Activated CD4-positive, alpha-beta T cell treated with anti-CD3 and anti-CD28 coated beads for 36 hours (primary cell): ENCODE measurements at regions not wholly inside any gene's neighbourhood (a gene's known extent, or its start where the extent isn't known, plus 50 kb on each side); places are given as distances from the start of the nearest gene placed in this dataset.
A peak's percentile ranks its signal among the peaks of the same experiment; 100 is the strongest.

Experiments
- ATAC-seq: fragments of 200-7000 bp; cut with Tn5 transposase; one replicate; pipeline ENCODE4 v1.10.0; 2021; ENCODE audit warnings: mild to moderate bottlenecking, moderate library complexity
- CTCF ChIA-PET: fragments of 350-600 bp; sonication (Branson Sonifier 250); formaldehyde crosslinking; loops from one replicate; lab custom pipeline; 2021; ENCODE audit warnings: antibody characterized with exemption; lab: Charles Lee
- POLR2A ChIA-PET: fragments of 350-600 bp; sonication (Branson Sonifier 250); formaldehyde crosslinking; loops from one replicate; lab custom pipeline; 2021; ENCODE audit warnings: antibody characterized with exemption, inconsistent platforms; lab: Charles Lee
- DNase-seq: peaks from one replicate; pipeline ENCODE4 v3.0.0-alpha.2; 2020
- H3K27ac Mint-ChIP-seq: one replicate; pipeline ENCODE4 v1.8.0; 2021; ENCODE audit warnings: mixed read lengths
- H3K27me3 Mint-ChIP-seq: one replicate; pipeline ENCODE4 v1.8.0; 2021; ENCODE audit warnings: mixed read lengths
- H3K36me3 Mint-ChIP-seq: one replicate; pipeline ENCODE4 v1.8.0; 2021; ENCODE audit warnings: low read depth, mixed read lengths
- H3K4me1 Mint-ChIP-seq: one replicate; pipeline ENCODE4 v1.8.0; 2021; ENCODE audit warnings: mixed read lengths
- H3K4me3 Mint-ChIP-seq: one replicate; pipeline ENCODE4 v1.8.0; 2021; ENCODE audit warnings: mild to moderate bottlenecking, moderate library complexity, mixed read lengths
- H3K9me3 Mint-ChIP-seq: one replicate; pipeline ENCODE4 v1.8.0; 2021; ENCODE audit warnings: low read depth, mixed read lengths
- intact Hi-C, 2 experiments: fragments of 100-400 bp; cut with DNase I in 1 of 2; cut with micrococcal nuclease in 1 of 2; formaldehyde crosslinking; loops; one replicate each; pipeline versions ENCODE4 v1.14.2 to v1.15.1; 2022 to 2024; cut with DNase I, micrococcal nuclease

GRCh38 chrX:45903781-45904201 is 641.4 kb downstream of the ZNF674 start:
- no peaks in the 10 kb centered on the region for H3K9me3 Mint-ChIP-seq

GRCh38 chrX:45900766-45901615 is 644.2 kb downstream of the ZNF674 start:
- CTCF ChIA-PET: no interaction called here
- DNase-seq (no peak), ATAC-seq (no peak)
- no peak overlapping the region for H3K4me3 Mint-ChIP-seq
- POLR2A ChIA-PET: no interaction called here
- H3K27ac Mint-ChIP-seq: no peak overlapping the region
- H3K9me3 Mint-ChIP-seq: no peaks in the 10 kb centered on the region
- H3K36me3 Mint-ChIP-seq: no peaks in the 10 kb centered on the region
- intact Hi-C loops: no loop called here
- H3K4me1 Mint-ChIP-seq: peaks cover 4% of the 10 kb centered on the region
- H3K27me3 Mint-ChIP-seq: no peaks in the 10 kb centered on the region

More at GRCh38 chrX:45903781-45904201, 641.4 kb downstream of the ZNF674 start:
- no peak for DNase-seq
- POLR2A ChIA-PET: no interaction called here
- Mint-ChIP-seq H3K27ac (no peak overlapping the region), H3K27me3 (no peaks in the 10 kb centered on the region), H3K4me1 (peaks cover 4% of the 10 kb centered on the region), H3K36me3 (no peaks in the 10 kb centered on the region), H3K4me3 (no peak overlapping the region)
- CTCF ChIA-PET: interaction anchor here (0.6 kb wide), 1 partner anchor 161 kb away, joined by 3 read pairs; no protein-coding TSS in a partner anchor
- no peak for ATAC-seq
- intact Hi-C loops: no loop called here

- Mint-ChIP-seq H3K27ac (no peak overlapping the region), H3K36me3 (no peaks in the 10 kb centered on the region), H3K9me3 (no peaks in the 10 kb centered on the region), H3K27me3 (no peaks in the 10 kb centered on the region), H3K4me1 (no peaks in the 10 kb centered on the region), H3K4me3 (no peak overlapping the region)
- ChIA-PET POLR2A (no interaction called here), CTCF (no interaction called here)
- no peak for ATAC-seq
- intact Hi-C loops: no loop called here
- no peak for DNase-seq
Observed at GRCh38 chrX:45894864-45895645, 650.2 kb downstream of the ZNF674 start.

- H3K9me3 Mint-ChIP-seq: no peaks in the 10 kb centered on the region
- ATAC-seq: peak; percentile 19
- CTCF ChIA-PET: no interaction called here
Observed at GRCh38 chrX:45889471-45889870, 655.8 kb downstream of the ZNF674 start.

GRCh38 chrX:45888518-45888917 is 656.7 kb downstream of the ZNF674 start:
- H3K27me3 Mint-ChIP-seq: no peaks in the 10 kb centered on the region
- ATAC-seq (no peak), DNase-seq (no peak)
- intact Hi-C loops: no loop called here
- ChIA-PET POLR2A (no interaction called here), CTCF (no interaction called here)
- no peak overlapping the region for H3K4me3 Mint-ChIP-seq
- no peaks in the 10 kb centered on the region for H3K36me3 Mint-ChIP-seq
- no peaks in the 10 kb centered on the region for H3K4me1 Mint-ChIP-seq
- H3K9me3 Mint-ChIP-seq: no peaks in the 10 kb centered on the region
- no peak overlapping the region for H3K27ac Mint-ChIP-seq

More at GRCh38 chrX:45889471-45889870, 655.8 kb downstream of the ZNF674 start:
- Mint-ChIP-seq H3K4me3 (no peak overlapping the region), H3K27ac (no peak overlapping the region), H3K4me1 (no peaks in the 10 kb centered on the region), H3K27me3 (no peaks in the 10 kb centered on the region), H3K36me3 (no peaks in the 10 kb centered on the region)
- intact Hi-C loops: no loop called here
- POLR2A ChIA-PET: no interaction called here
- no peak for DNase-seq

- Mint-ChIP-seq H3K27ac (no peak overlapping the region), H3K9me3 (no peaks in the 10 kb centered on the region), H3K4me3 (no peak overlapping the region), H3K36me3 (no peaks in the 10 kb centered on the region), H3K27me3 (no peaks in the 10 kb centered on the region), H3K4me1 (peaks cover 3% of the 10 kb centered on the region)
- ChIA-PET POLR2A (interaction anchor here (0.7 kb wide), 1 partner anchor 429 kb away, joined by 7 read pairs; no protein-coding TSS in a partner anchor), CTCF (no interaction called here)
- ATAC-seq (no peak), DNase-seq (no peak)
- intact Hi-C loops: no loop called here
Observed at GRCh38 chrX:45885931-45886330, 659.3 kb downstream of the ZNF674 start.

- Mint-ChIP-seq H3K9me3 (no peaks in the 10 kb centered on the region), H3K4me1 (peaks cover 3% of the 10 kb centered on the region), H3K4me3 (no peak overlapping the region), H3K27me3 (no peaks in the 10 kb centered on the region), H3K36me3 (no peaks in the 10 kb centered on the region), H3K27ac (no peak overlapping the region)
- CTCF ChIA-PET: no interaction called here
- intact Hi-C loops: no loop called here
- DNase-seq: no peak
- POLR2A ChIA-PET: interaction anchor here (0.7 kb wide), 1 partner anchor 80 kb away, joined by 3 read pairs; no protein-coding TSS in a partner anchor
- ATAC-seq: no peak
Observed at GRCh38 chrX:45879512-45879911, 665.7 kb downstream of the ZNF674 start.

- ChIA-PET CTCF (no interaction called here), POLR2A (no interaction called here)
- ATAC-seq: no peak
- DNase-seq: no peak
- intact Hi-C loops: no loop called here
- no peak overlapping the region for H3K4me3 Mint-ChIP-seq
- no peaks in the 10 kb centered on the region for H3K36me3 Mint-ChIP-seq
- H3K27me3 Mint-ChIP-seq: no peaks in the 10 kb centered on the region
- H3K27ac Mint-ChIP-seq: no peak overlapping the region
- H3K4me1 Mint-ChIP-seq: peaks cover 8% of the 10 kb centered on the region
- H3K9me3 Mint-ChIP-seq: no peaks in the 10 kb centered on the region
Observed at GRCh38 chrX:45876206-45876605, 669.0 kb downstream of the ZNF674 start.

- Mint-ChIP-seq H3K4me1 (peaks cover 8% of the 10 kb centered on the region), H3K4me3 (no peak overlapping the region), H3K9me3 (no peaks in the 10 kb centered on the region), H3K27ac (no peak overlapping the region), H3K27me3 (no peaks in the 10 kb centered on the region), H3K36me3 (no peaks in the 10 kb centered on the region)
- intact Hi-C loops: no loop called here
- ChIA-PET POLR2A (no interaction called here), CTCF (interaction anchor here (1.2 kb wide), 1 partner anchor 9 kb away, joined by 3 read pairs; no protein-coding TSS in a partner anchor)
- ATAC-seq: no peak
- DNase-seq: no peak
Observed at GRCh38 chrX:45873781-45874180, 671.4 kb downstream of the ZNF674 start.

- CTCF ChIA-PET: interaction anchor here (0.7 kb wide), 1 partner anchor 175 kb away, joined by 3 read pairs; no protein-coding TSS in a partner anchor
- no peak overlapping the region for H3K4me3 Mint-ChIP-seq
- H3K4me1 Mint-ChIP-seq: peaks cover 14% of the 10 kb centered on the region
- intact Hi-C loops: no loop called here
- H3K9me3 Mint-ChIP-seq: no peaks in the 10 kb centered on the region
- peak; percentile 36 for ATAC-seq
- POLR2A ChIA-PET: no interaction called here
- H3K36me3 Mint-ChIP-seq: no peaks in the 10 kb centered on the region
- H3K27ac Mint-ChIP-seq: no peak overlapping the region
- DNase-seq: no peak
- H3K27me3 Mint-ChIP-seq: no peaks in the 10 kb centered on the region
Observed at GRCh38 chrX:45872480-45872879, 671.8 kb upstream of the DIPK2B start.

- POLR2A ChIA-PET: no interaction called here
- Mint-ChIP-seq H3K4me1 (peaks cover 14% of the 10 kb centered on the region), H3K4me3 (no peak overlapping the region), H3K36me3 (no peaks in the 10 kb centered on the region), H3K27me3 (no peaks in the 10 kb centered on the region), H3K27ac (no peak overlapping the region), H3K9me3 (no peaks in the 10 kb centered on the region)
- CTCF ChIA-PET: no interaction called here
- intact Hi-C loops: no loop called here
- DNase-seq (no peak), ATAC-seq (peak; percentile 39)
Observed at GRCh38 chrX:45868425-45868824, 667.7 kb upstream of the DIPK2B start.
